Astrocyte of the spinal cord (primary cell): ENCODE measurements at regions not wholly inside any gene's neighbourhood (a gene's known extent, or its start where the extent isn't known, plus 50 kb on each side); places are given as distances from the start of the nearest gene placed in this dataset.

Experiments used
- DNase-seq: peaks from one replicate; pipeline ENCODE4 v3.0.0; 2011; ENCODE audit warnings: low read depth, low spot score
- H3K4me3 ChIP-seq: 2 replicates; pipeline ENCODE4 v1.5.1; 2011; ENCODE audit warnings: low read depth, mild to moderate bottlenecking, low read length, moderate library complexity
- CTCF ChIP-seq: IDR thresholded peaks from 2 replicates; pipeline ENCODE4 v1.5.1; 2012; ENCODE audit warnings: low read depth, mild to moderate bottlenecking, low read length, inconsistent platforms
- in situ Hi-C: cut with HindIII; loops from 2 replicates; pipeline ENCODE4 v1.10.0; 2017; ENCODE audit warnings: low sequenced_read_pairs

- DNase-seq = no peak
- no peak overlapping the region for H3K4me3 ChIP-seq
- in situ Hi-C loops = no loop called here
- no peak for TF ChIP-seq CTCF
These were observed 655.2 kb upstream of the FAM174A start for GRCh38 chr5:99879791-99880511.

- H3K4me3 ChIP-seq = no peak overlapping the region
- DNase-seq = no peak
- in situ Hi-C loops = no loop called here
- TF ChIP-seq CTCF = no peak
These were observed 656.3 kb upstream of the FAM174A start for GRCh38 chr5:99878830-99879229.

- no peak for DNase-seq
- no peak for TF ChIP-seq CTCF
- in situ Hi-C loops = no loop called here
- no peak overlapping the region for H3K4me3 ChIP-seq
These were observed 668.4 kb upstream of the FAM174A start for GRCh38 chr5:99866740-99867139.

- no peak for DNase-seq
- H3K4me3 ChIP-seq = no peak overlapping the region
- in situ Hi-C loops = no loop called here
- no peak for TF ChIP-seq CTCF
These were observed 670.0 kb upstream of the FAM174A start for GRCh38 chr5:99865159-99865558.

- no peak for TF ChIP-seq CTCF
- DNase-seq = no peak
- no peak overlapping the region for H3K4me3 ChIP-seq
- in situ Hi-C loops = no loop called here
These were observed 699.4 kb upstream of the FAM174A start for GRCh38 chr5:99835791-99836190.

GRCh38 chr5:99827136-99827535 lies 708.0 kb upstream of the FAM174A start:
- in situ Hi-C loops = no loop called here
- DNase-seq = no peak
- H3K4me3 ChIP-seq = no peak overlapping the region
- no peak for TF ChIP-seq CTCF
